Common myeloid progenitor, CD34-positive (primary cell): ENCODE measurements at regions not wholly inside any gene's neighbourhood (a gene's known extent, or its start where the extent isn't known, plus 50 kb on each side); places are given as distances from the start of the nearest gene placed in this dataset.

Experiments
- CTCF ChIA-PET: fragments of 350-600 bp; sonication (Branson Sonifier 250); formaldehyde crosslinking; loops from one replicate; lab custom pipeline; 2021; ENCODE audit warnings: antibody characterized with exemption; lab: Charles Lee
- POLR2A ChIA-PET: fragments of 350-600 bp; sonication (Branson Sonifier 250); formaldehyde crosslinking; loops from one replicate; lab custom pipeline; 2021; ENCODE audit warnings: antibody characterized with exemption; lab: Charles Lee
- DNase-seq, 3 donors: peaks; one replicate each; pipeline versions ENCODE4 v3.0.0 to v3.0.0-alpha.2; 2013
- H3K27ac ChIP-seq, 2 experiments: 1 replicate in 1 of 2; 2 replicates in 1 of 2; pipeline ENCODE4 v1.7.0; 2013; ENCODE audit warnings: inconsistent platforms in 2 of 2, low read length in 2 of 2, mild to moderate bottlenecking in 2 of 2, low read depth in 1 of 2, moderate library complexity in 1 of 2; ENCODE audit not compliant: severe bottlenecking in 2 of 2, insufficient read depth in 1 of 2, poor library complexity in 1 of 2
- H3K27me3 ChIP-seq, 5 experiments: replicated peaks in 2 of 5; 1 replicate in 3 of 5; 2 replicates in 2 of 5; pipeline versions ENCODE4 v1.6.1 to v1.7.0; 2013; ENCODE audit warnings: low read length in 4 of 5, mild to moderate bottlenecking in 2 of 5, moderate library complexity in 2 of 5, inconsistent platforms in 1 of 5; ENCODE audit not compliant: insufficient read depth in 5 of 5, control insufficient read depth in 4 of 5
- H3K36me3 ChIP-seq, 4 experiments: 1 replicate in 2 of 4; 2 replicates in 2 of 4; pipeline versions ENCODE4 v1.6.1 to v1.7.0; 2013; ENCODE audit warnings: low read length in 3 of 4, control low read depth in 1 of 4, mild to moderate bottlenecking in 1 of 4; ENCODE audit not compliant: control insufficient read depth in 4 of 4, insufficient read depth in 4 of 4
- H3K4me1 ChIP-seq, 4 experiments: 1 replicate in 3 of 4; 2 replicates in 1 of 4; pipeline versions ENCODE4 v1.6.1 to v1.7.1; 2013; ENCODE audit warnings: low read length in 3 of 4, mild to moderate bottlenecking in 3 of 4, control low read depth in 1 of 4, inconsistent platforms in 1 of 4, moderate library complexity in 1 of 4; ENCODE audit not compliant: control insufficient read depth in 4 of 4, insufficient read depth in 4 of 4; ENCODE audit errors: control extremely low read depth in 1 of 4
- H3K4me3 ChIP-seq, 7 experiments: 1 replicate in 4 of 7; 2 replicates in 3 of 7; pipeline versions ENCODE4 v1.5.1 to v1.7.0; 2013; ENCODE audit warnings: mild to moderate bottlenecking in 7 of 7, low read length in 6 of 7, moderate library complexity in 6 of 7, inconsistent platforms in 2 of 7, low read depth in 2 of 7, control low read depth in 1 of 7; ENCODE audit not compliant: insufficient read depth in 4 of 7, control insufficient read depth in 1 of 7; ENCODE audit errors: extremely low read depth in 1 of 7
- H3K9me3 ChIP-seq, 5 experiments: 1 replicate in 4 of 5; 2 replicates in 1 of 5; pipeline versions ENCODE4 v1.6.1 to v1.7.1; 2013; ENCODE audit warnings: low read length in 4 of 5, mild to moderate bottlenecking in 2 of 5, inconsistent platforms in 1 of 5, low read depth in 1 of 5, moderate library complexity in 1 of 5; ENCODE audit not compliant: control insufficient read depth in 4 of 5, insufficient read depth in 2 of 5; ENCODE audit errors: control extremely low read depth in 1 of 5
- WGBS: methylation state at CpG from one replicate; pipeline ENCODE4 v1.1.5; 2013; ENCODE audit not compliant: insufficient coverage; 5-methylcytosine and 5-hydroxymethylcytosine counted together

DNA sequence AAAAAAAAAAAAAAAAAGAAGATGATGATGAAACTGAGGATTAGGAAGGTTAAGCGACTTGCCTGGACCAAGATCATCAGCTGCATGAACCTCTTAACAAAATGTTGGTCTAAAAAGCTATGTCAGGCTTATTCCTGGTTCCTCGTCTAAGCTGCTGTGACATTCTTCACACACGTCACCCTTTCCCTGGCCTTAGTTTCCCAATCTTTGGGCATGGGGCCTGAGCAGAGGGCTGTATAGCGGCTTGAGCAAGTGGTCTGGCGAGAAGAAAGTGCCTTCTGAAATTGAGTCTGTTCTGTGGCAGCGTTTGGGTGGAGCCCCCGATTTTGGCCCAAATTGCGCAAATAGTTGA, 58.7 kb upstream of the CCND2 start:
- ChIA-PET CTCF (interaction anchor here (0.9 to 3.2 kb wide), 7 partner anchors 10 to 108 kb away, joined by 3 to 12 read pairs (median 4); no protein-coding TSS in a partner anchor), POLR2A (interaction anchor here (0.7 to 1.0 kb wide), 2 partner anchors 36 to 55 kb away, joined by 3 read pairs; no protein-coding TSS in a partner anchor)
- Histone ChIP-seq H3K4me3 (peak overlapping the region in 6 of 7 experiments; percentile 20 to 62 (median 36)), H3K9me3 (peaks cover 0 to 3% (median 0%) of the 10 kb centered on the region in 5 experiments), H3K27me3 (no peaks in the 10 kb centered on the region), H3K36me3 (no peaks in the 10 kb centered on the region), H3K4me1 (peaks cover 13 to 34% (median 29%) of the 10 kb centered on the region in 4 experiments), H3K27ac (no peak overlapping the region)
- WGBS, result 57% methylated on average over 7 of the region's 8 CpGs
- no peak for DNase-seq

DNA sequence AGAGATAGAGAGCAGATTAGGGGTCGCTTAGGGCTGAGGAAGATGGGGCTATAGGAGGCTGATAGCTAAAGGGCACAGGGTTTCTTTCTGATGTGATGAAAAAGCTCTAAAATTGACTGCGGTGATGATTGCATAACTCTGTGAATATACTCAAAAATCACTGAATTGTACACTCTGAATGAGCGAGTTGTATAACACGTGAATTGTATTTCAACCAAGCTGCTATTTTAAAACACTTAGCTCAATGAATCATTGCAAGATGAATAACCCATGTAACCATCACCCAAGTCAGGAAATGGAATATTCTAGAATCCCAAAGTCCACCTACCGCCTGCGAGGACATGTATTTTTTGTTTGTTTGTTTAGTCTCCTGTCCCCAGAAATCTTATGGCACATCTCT, 60.1 kb upstream of the CCND2 start:
- Histone ChIP-seq H3K27ac (peak overlapping the region in 1 of 2 experiments; percentile 25), H3K9me3 (no peaks in the 10 kb centered on the region), H3K36me3 (no peaks in the 10 kb centered on the region), H3K4me1 (peaks cover 14 to 34% (median 30%) of the 10 kb centered on the region in 4 experiments), H3K27me3 (no peaks in the 10 kb centered on the region), H3K4me3 (no peak overlapping the region)
- no peak for DNase-seq
- 100% methylated on average over 6 of the region's 6 CpGs for WGBS
- CTCF ChIA-PET, result interaction anchor here (1.1 to 1.6 kb wide), 5 partner anchors 8 to 218 kb away, joined by 3 to 5 read pairs (median 3); no protein-coding TSS in a partner anchor
- POLR2A ChIA-PET, result no interaction called here

DNA sequence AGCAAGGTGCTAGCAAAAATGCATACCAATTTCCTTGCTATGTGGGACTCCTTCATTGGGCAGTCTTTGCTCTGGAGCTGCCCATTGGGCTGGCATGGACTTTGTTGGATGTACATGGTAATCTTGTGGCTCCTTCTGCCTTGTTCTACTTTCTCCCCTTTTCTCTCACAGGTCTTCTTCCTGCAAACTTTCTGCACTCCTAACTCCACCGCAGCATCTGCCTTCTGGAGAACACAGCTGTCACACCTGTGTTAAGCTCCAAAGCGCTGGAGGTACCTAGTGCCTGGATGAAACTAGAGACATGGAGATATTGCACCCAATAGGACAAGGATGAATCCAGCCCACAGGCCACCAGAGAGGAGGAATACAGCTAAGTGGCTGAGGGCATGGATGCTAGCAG, 60.7 kb upstream of the CCND2 start:
- no peak for DNase-seq
- H3K27ac ChIP-seq, result no peak overlapping the region
- H3K4me1 ChIP-seq, result peaks cover 14 to 34% (median 30%) of the 10 kb centered on the region in 4 experiments
- WGBS, result 100% methylated on average over 1 of the region's 2 CpGs
- no peak overlapping the region for H3K4me3 ChIP-seq
- ChIA-PET POLR2A (no interaction called here), CTCF (interaction anchor here (1.1 to 1.6 kb wide), 4 partner anchors 8 to 218 kb away, joined by 3 to 5 read pairs (median 4); no protein-coding TSS in a partner anchor)
- no peaks in the 10 kb centered on the region for H3K27me3 ChIP-seq
- no peaks in the 10 kb centered on the region for H3K9me3 ChIP-seq
- H3K36me3 ChIP-seq, result no peaks in the 10 kb centered on the region

DNA sequence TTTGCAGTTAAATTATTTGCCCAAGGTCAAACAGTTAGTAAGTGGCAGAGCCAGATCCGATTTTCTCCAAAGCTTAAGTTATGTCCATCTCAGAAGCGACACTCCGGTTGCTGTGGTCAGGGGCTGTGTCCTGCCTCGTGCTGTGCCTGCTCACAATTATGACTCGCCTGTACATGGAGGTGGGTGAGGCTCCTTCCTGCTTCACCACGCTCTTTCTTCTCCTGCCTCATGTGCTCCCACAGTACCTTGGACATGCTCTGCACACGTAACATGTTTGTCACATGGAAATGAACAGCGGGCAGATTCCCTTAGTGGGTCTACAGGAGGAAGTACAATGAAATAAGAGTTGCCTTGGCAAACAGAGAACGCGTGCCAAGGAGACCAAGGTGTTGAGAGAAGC, 62.2 kb upstream of the CCND2 start:
- no peak for DNase-seq
- ChIA-PET CTCF (no interaction called here), POLR2A (no interaction called here)
- WGBS, result 98% methylated on average over 10 of the region's 10 CpGs
- Histone ChIP-seq H3K27me3 (no peaks in the 10 kb centered on the region), H3K36me3 (no peaks in the 10 kb centered on the region), H3K27ac (no peak overlapping the region), H3K4me3 (no peak overlapping the region), H3K9me3 (no peaks in the 10 kb centered on the region), H3K4me1 (peaks cover 8 to 23% (median 21%) of the 10 kb centered on the region in 4 experiments)

DNA sequence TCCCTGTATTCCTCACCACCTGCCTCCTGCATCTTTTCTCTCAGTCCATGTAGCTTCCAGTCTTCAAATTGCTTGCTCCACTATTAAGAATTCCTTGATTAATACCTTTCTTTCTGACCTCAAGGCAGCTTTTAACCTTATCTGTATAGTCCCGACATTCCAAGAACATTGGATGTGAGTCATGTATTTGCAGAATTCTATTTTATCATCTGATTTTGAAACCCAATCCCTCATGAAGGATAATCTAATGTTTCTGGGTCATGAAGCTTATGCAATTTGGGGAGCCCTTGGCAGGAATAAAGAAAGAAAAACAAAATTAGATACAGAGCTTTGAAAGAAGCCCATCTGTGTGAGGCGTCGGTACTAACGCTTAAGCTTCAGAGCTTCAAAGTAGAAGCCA, 63.4 kb upstream of the CCND2 start:
- H3K27me3 ChIP-seq, result no peaks in the 10 kb centered on the region
- H3K9me3 ChIP-seq, result no peaks in the 10 kb centered on the region
- H3K4me3 ChIP-seq, result no peak overlapping the region
- WGBS, result 100% methylated on average over 3 of the region's 4 CpGs
- peaks cover 8 to 13% (median 10%) of the 10 kb centered on the region in 4 experiments for H3K4me1 ChIP-seq
- no peak for DNase-seq
- no peaks in the 10 kb centered on the region for H3K36me3 ChIP-seq
- H3K27ac ChIP-seq, result no peak overlapping the region
- ChIA-PET POLR2A (no interaction called here), CTCF (interaction anchor here (0.8 kb wide), 1 partner anchor 47 kb away, joined by 3 read pairs; no protein-coding TSS in a partner anchor)

DNA sequence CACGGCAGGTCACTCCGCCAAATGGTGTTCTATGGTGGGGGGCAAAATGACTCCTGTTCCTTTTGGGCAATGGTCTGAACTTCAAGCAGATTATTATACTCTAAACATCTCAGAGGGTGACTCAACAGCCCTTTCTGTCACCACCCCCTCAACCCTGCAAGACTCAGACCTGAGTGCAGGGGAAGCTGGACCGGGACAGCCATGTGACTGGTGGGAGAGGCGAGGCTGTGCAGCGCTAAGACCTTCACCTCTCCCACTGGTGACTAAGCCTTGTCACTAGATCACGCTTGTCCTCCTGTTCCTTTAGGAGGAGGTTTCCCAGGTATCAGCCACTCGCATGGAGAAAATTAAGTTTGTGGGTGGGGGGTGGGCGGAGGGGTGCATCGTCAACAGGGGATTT, 67.1 kb upstream of the CCND2 start:
- POLR2A ChIA-PET, result no interaction called here
- WGBS, result 89% methylated on average over 3 of the region's 9 CpGs

DNA sequence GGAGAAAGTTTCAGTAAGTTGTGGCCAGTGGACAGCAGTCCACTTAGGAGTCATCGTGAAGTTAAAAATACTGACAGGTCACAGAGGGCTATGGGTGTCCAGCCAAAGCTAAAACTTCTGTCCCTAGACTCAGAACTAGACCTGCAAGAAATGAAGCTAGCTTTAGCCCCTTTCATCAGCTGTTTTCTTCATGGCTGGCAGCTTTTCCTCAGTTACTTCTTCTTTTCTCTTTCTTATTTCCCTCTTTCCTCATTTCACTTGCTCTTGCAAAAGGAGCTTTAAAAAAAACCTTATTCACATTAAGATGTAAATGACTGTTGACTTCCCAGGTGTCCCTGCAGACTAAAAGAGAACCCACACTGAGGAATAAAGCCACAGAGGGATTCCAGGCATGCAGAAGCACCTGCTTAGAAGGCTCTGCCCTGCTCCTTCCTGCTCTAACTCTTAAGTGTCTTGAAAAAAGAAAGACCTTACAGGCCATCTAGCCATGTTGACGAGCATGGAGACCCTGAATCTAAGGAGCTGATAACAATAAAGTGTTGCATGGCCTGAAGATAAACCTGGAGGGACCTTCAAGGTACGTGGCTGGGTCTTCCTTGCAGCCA, 69.7 kb upstream of the CCND2 start:
- no peak overlapping the region for H3K27ac ChIP-seq
- no peaks in the 10 kb centered on the region for H3K9me3 ChIP-seq
- H3K27me3 ChIP-seq, result no peaks in the 10 kb centered on the region
- peak in 2 of 3 donors; percentile 25 to 26 for DNase-seq
- POLR2A ChIA-PET, result interaction anchor here (0.6 kb wide), 1 partner anchor 42 kb away, joined by 4 read pairs; no protein-coding TSS in a partner anchor
- H3K4me1 ChIP-seq, result peaks cover 7 to 20% (median 11%) of the 10 kb centered on the region in 4 experiments
- WGBS, result 100% methylated on average over 3 of the region's 3 CpGs
- CTCF ChIA-PET, result interaction anchor here (1.3 to 2.6 kb wide), 5 partner anchors 12 to 96 kb away, joined by 3 to 12 read pairs (median 4); no protein-coding TSS in a partner anchor
- H3K4me3 ChIP-seq, result peak overlapping the region in 1 of 7 experiments; percentile 15
- no peaks in the 10 kb centered on the region for H3K36me3 ChIP-seq

More for the DNA sequence above, 67.1 kb upstream of the CCND2 start:
- H3K4me1 ChIP-seq, result peaks cover 7 to 22% (median 11%) of the 10 kb centered on the region in 4 experiments
- no peak for DNase-seq
- H3K27me3 ChIP-seq, result no peaks in the 10 kb centered on the region
- H3K9me3 ChIP-seq, result no peaks in the 10 kb centered on the region
- no peak overlapping the region for H3K4me3 ChIP-seq
- H3K27ac ChIP-seq, result no peak overlapping the region
- no peaks in the 10 kb centered on the region for H3K36me3 ChIP-seq
- CTCF ChIA-PET, result interaction anchor here (1.1 to 2.6 kb wide), 2 partner anchors 9 to 27 kb away, joined by 3 to 12 read pairs; no protein-coding TSS in a partner anchor
